ENCODE measurements at regions not wholly inside any gene's neighbourhood (a gene's known extent, or its start where the extent isn't known, plus 50 kb on each side); places are given as distances from the start of the nearest gene placed in this dataset.

DNA sequence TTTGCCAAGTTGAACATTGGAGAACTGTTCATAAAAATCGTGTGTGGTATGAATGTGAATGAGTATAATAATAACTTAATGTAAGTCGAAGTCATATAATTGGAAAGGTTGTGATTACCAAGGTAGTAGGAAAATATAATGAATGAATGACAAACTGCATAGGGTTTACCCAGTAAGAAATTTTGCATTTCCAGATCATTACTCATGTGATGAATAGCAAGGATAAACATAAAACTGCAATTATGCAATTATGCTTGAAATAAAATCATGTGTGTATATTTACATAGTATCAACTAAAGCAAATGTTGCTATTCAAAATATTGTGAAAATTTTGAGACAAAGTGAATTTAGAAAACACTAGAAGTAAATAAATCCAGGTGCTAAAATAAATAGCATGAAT, 1108.7 kb upstream of the TMEFF2 start:
- POLR2A ChIA-PET = no interaction called here
- no peak for TF ChIP-seq ZNF214 (tag by site-specific recombination; IDR thresholded peaks at IDR 0.05; ENCODE audit: borderline replicate concordance)
- TF ChIP-seq ZNF670 (tag by site-specific recombination; IDR thresholded peaks at IDR 0.05; ENCODE audit: low read depth) = no peak
- no peak for TF ChIP-seq ZEB2 (tag by site-specific recombination; IDR thresholded peaks at IDR 0.05)
- no peak for TF ChIP-seq KLF1 (tag by site-specific recombination; IDR thresholded peaks at IDR 0.05)
- TF ChIP-seq ZNF354C (tag by site-specific recombination; IDR thresholded peaks at IDR 0.05; ENCODE audit: borderline replicate concordance, low read depth) = no peak
- TF ChIP-seq SALL2 (tag by site-specific recombination; IDR thresholded peaks at IDR 0.05; ENCODE audit: borderline replicate concordance) = no peak
- TF ChIP-seq ZNF174 (tag by site-specific recombination; IDR thresholded peaks at IDR 0.05) = no peak
- no peak for TF ChIP-seq OVOL3 (tag by site-specific recombination; IDR thresholded peaks at IDR 0.05)
- TF ChIP-seq ZFP37 (tag by site-specific recombination; IDR thresholded peaks at IDR 0.05) = no peak
- TF ChIP-seq ZNF311 (tag by site-specific recombination; IDR thresholded peaks at IDR 0.05; ENCODE audit: borderline replicate concordance) = no peak
- TF ChIP-seq ZNF600 (tag by site-specific recombination; IDR thresholded peaks at IDR 0.05) = no peak
- no peak for TF ChIP-seq GFI1B (tag by site-specific recombination; IDR thresholded peaks at IDR 0.05)
- TF ChIP-seq, protein P1, sequence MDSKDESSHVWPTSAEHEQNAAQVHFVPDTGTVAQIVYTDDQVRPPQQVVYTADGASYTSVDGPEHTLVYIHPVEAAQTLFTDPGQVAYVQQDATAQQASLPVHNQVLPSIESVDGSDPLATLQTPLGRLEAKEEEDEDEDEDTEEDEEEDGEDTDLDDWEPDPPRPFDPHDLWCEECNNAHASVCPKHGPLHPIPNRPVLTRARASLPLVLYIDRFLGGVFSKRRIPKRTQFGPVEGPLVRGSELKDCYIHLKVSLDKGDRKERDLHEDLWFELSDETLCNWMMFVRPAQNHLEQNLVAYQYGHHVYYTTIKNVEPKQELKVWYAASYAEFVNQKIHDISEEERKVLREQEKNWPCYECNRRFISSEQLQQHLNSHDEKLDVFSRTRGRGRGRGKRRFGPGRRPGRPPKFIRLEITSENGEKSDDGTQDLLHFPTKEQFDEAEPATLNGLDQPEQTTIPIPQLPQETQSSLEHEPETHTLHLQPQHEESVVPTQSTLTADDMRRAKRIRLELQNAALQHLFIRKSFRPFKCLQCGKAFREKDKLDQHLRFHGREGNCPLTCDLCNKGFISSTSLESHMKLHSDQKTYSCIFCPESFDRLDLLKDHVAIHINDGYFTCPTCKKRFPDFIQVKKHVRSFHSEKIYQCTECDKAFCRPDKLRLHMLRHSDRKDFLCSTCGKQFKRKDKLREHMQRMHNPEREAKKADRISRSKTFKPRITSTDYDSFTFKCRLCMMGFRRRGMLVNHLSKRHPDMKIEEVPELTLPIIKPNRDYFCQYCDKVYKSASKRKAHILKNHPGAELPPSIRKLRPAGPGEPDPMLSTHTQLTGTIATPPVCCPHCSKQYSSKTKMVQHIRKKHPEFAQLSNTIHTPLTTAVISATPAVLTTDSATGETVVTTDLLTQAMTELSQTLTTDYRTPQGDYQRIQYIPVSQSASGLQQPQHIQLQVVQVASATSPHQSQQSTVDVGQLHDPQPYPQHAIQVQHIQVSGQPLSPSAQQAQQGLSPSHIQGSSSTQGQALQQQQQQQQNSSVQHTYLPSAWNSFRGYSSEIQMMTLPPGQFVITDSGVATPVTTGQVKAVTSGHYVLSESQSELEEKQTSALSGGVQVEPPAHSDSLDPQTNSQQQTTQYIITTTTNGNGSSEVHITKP (tag by site-specific recombination; IDR thresholded peaks at IDR 0.05) = no peak
- TF ChIP-seq ZBTB44 (tag by site-specific recombination; IDR thresholded peaks at IDR 0.05) = no peak
- TF ChIP-seq ZFHX2 (tag by site-specific recombination; conservative IDR thresholded peaks at IDR 0.05) = no peak
- no peak for TF ChIP-seq ZNF266 (tag by site-specific recombination; IDR thresholded peaks at IDR 0.05; ENCODE audit: low read depth)
- TF ChIP-seq ZNF558 (tag by site-specific recombination; IDR thresholded peaks at IDR 0.05) = no peak
- TF ChIP-seq ZNF747 (tag by site-specific recombination; IDR thresholded peaks at IDR 0.05) = no peak
- no peak for TF ChIP-seq ZFP69B (tag by site-specific recombination; IDR thresholded peaks at IDR 0.05)
- TF ChIP-seq ZNF701 (tag by site-specific recombination; IDR thresholded peaks at IDR 0.05) = no peak
- CTCF ChIA-PET = no interaction called here
- no peak overlapping the region for H3K27ac ChIP-seq (ENCODE audit: extremely low read depth, low read depth, low read length)
- H3K9me3 ChIP-seq (ENCODE audit: control insufficient read depth, insufficient read depth, low read depth, low read length) = no peaks in the 10 kb centered on the region
- H3K36me3 ChIP-seq (ENCODE audit: control insufficient read depth in 2 of 2, insufficient read depth in 1 of 2, low read length in 2 of 2) = no peaks in the 10 kb centered on the region
- no peaks in the 10 kb centered on the region for H3K4me1 ChIP-seq (ENCODE audit: control insufficient read depth, insufficient read depth, low read length)
- H3K4me3 ChIP-seq (ENCODE audit: low read depth, low read length) = no peak overlapping the region

GRCh38 chr2:193294371-193294770, 1099.6 kb upstream of the TMEFF2 start:
- H3K9me3 ChIP-seq (ENCODE audit: control insufficient read depth, insufficient read depth, low read depth, low read length) = no peaks in the 10 kb centered on the region
- no peak overlapping the region for H3K4me3 ChIP-seq (ENCODE audit: low read depth, low read length)
- H3K36me3 ChIP-seq (ENCODE audit: control insufficient read depth in 2 of 2, insufficient read depth in 1 of 2, low read length in 2 of 2) = no peaks in the 10 kb centered on the region
- ChIA-PET POLR2A (no interaction called here), CTCF (no interaction called here)
- no peak overlapping the region for H3K27ac ChIP-seq (ENCODE audit: extremely low read depth, low read depth, low read length)
- H3K4me1 ChIP-seq (ENCODE audit: control insufficient read depth, insufficient read depth, low read length) = no peaks in the 10 kb centered on the region
- TF ChIP-seq ZSCAN5A (tag by site-specific recombination; IDR thresholded peaks at IDR 0.05) (no peak), ZNF548 (tag by site-specific recombination; IDR thresholded peaks at IDR 0.05) (no peak), ZBTB48 (tag by site-specific recombination; IDR thresholded peaks at IDR 0.05) (no peak), ZNF530 (tag by site-specific recombination; IDR thresholded peaks at IDR 0.05; ENCODE audit: low read depth) (no peak), PRDM4 (tag by site-specific recombination; IDR thresholded peaks at IDR 0.05) (no peak)
